ENCODE measurements at regions not wholly inside any gene's neighbourhood (a gene's known extent, or its start where the extent isn't known, plus 50 kb on each side); places are given as distances from the start of the nearest gene placed in this dataset.

GRCh38 chr20:10883166-10883565, 209.4 kb upstream of the JAG1 start:
- no peak overlapping the region for H4K8ac ChIP-seq (ENCODE audit: extremely low read depth, insufficient read depth, low read length)
- H2BK120ac ChIP-seq (replicated peaks; ENCODE audit: low read depth, low read length) = no peak overlapping the region
- no peak overlapping the region for H2AK5ac ChIP-seq (ENCODE audit: low read depth, low read length)
- H3K23ac ChIP-seq (ENCODE audit: insufficient read length) = no peak overlapping the region
- no peak overlapping the region for H2BK15ac ChIP-seq (ENCODE audit: low read length)
- no peaks in the 10 kb centered on the region for H3K23me2 ChIP-seq (ENCODE audit: low read depth, low read length)
- no peak overlapping the region for H2BK12ac ChIP-seq (ENCODE audit: low read depth, low read length)
- H2BK20ac ChIP-seq (ENCODE audit: low read length) = no peak overlapping the region
- CTCF ChIA-PET (ENCODE audit: partially characterized antibody) = no interaction called here
- no peaks in the 10 kb centered on the region for H3K79me2 ChIP-seq (ENCODE audit: control insufficient read depth in 1 of 2, insufficient read depth in 2 of 2, low read length in 2 of 2)
- H2AFZ ChIP-seq (ENCODE audit: low read length) = no peak overlapping the region
- no peak overlapping the region for H3K14ac ChIP-seq (ENCODE audit: insufficient read length)
- H3K4me2 ChIP-seq (ENCODE audit: insufficient read depth in 1 of 2, low read depth in 2 of 2, low read length in 2 of 2) = no peak overlapping the region
- no peaks in the 10 kb centered on the region for H3K79me1 ChIP-seq (ENCODE audit: low read depth, low read length)
- DNase-seq (ENCODE audit: low read depth in 1 of 2, low spot score in 2 of 2) (no peak), FAIRE-seq (no peak)
- no peak overlapping the region for H3K27ac ChIP-seq (ENCODE audit: low read depth, low read length)
- H3K4me3 ChIP-seq (ENCODE audit: extremely low read depth in 1 of 4, insufficient read depth in 2 of 4, low read depth in 3 of 4, low read length in 4 of 4) = no peak overlapping the region
- H3K9me3 ChIP-seq (ENCODE audit: insufficient read depth in 2 of 2, low read depth in 1 of 2, low read length in 1 of 2) = no peaks in the 10 kb centered on the region
- no peak overlapping the region for H3K9ac ChIP-seq (replicated peaks in 1 of 4; ENCODE audit: extremely low read depth in 1 of 4, low read depth in 3 of 4, low read length in 3 of 4)
- no peaks in the 10 kb centered on the region for H3K4me1 ChIP-seq (replicated peaks in 1 of 4; ENCODE audit: control insufficient read depth in 3 of 4, insufficient read depth in 4 of 4, low read length in 3 of 4)
- H3K56ac ChIP-seq (replicated peaks; ENCODE audit: insufficient read length, low read depth, low read length) = no peak overlapping the region
- no peaks in the 10 kb centered on the region for H3K27me3 ChIP-seq (replicated peaks in 1 of 4; ENCODE audit: control insufficient read depth in 3 of 4, extremely low read depth in 1 of 4, insufficient read depth in 3 of 4, low read length in 3 of 4)
- WGBS, 2 experiments (ENCODE audit: extremely low coverage in 1 of 2, insufficient coverage in 1 of 2, insufficient read length in 1 of 2, insufficient replicate concordance in 2 of 2, low coverage in 1 of 2, low lambda C conversion rate in 2 of 2, missing lambda C conversion rate in 1 of 2) = 92% methylated on average over 3 of the region's 3 CpGs; no CpG with 5 or more reads in 1 of the 2 experiments
- H3K4ac ChIP-seq (replicated peaks; ENCODE audit: insufficient read length, low read depth, low read length) = no peak overlapping the region
- H2BK5ac ChIP-seq (ENCODE audit: low read depth, low read length) = no peak overlapping the region
- H4K5ac ChIP-seq (ENCODE audit: insufficient read length, low read depth, low read length) = no peak overlapping the region
- TF ChIP-seq, protein P1, sequence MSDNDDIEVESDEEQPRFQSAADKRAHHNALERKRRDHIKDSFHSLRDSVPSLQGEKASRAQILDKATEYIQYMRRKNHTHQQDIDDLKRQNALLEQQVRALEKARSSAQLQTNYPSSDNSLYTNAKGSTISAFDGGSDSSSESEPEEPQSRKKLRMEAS (IDR thresholded peaks at IDR 0.05) = no peak
- TF ChIP-seq KDM4A (IDR thresholded peaks at IDR 0.05; ENCODE audit: low read depth, low read length, severe bottlenecking) (no peak), TBP (IDR thresholded peaks at IDR 0.05; ENCODE audit: low read depth, low read length) (no peak), EP300 (IDR thresholded peaks at IDR 0.05; ENCODE audit: borderline replicate concordance in 1 of 2, low read depth in 2 of 2, low read length in 2 of 2) (no peak)
- H3K36me3 ChIP-seq (ENCODE audit: control insufficient read depth in 2 of 4, insufficient read depth in 4 of 4, low read length in 3 of 4) = no peaks in the 10 kb centered on the region
- H3K18ac ChIP-seq (ENCODE audit: extremely low read depth, low read length) = no peak overlapping the region
- H4K20me1 ChIP-seq (replicated peaks in 1 of 2; ENCODE audit: control insufficient read depth in 1 of 2, insufficient read depth in 2 of 2, low read length in 2 of 2) = no peaks in the 10 kb centered on the region
- POLR2A ChIA-PET (ENCODE audit: partially characterized antibody) = no interaction called here
- no peak overlapping the region for H4K91ac ChIP-seq (replicated peaks; ENCODE audit: insufficient read length, low read length)

All from H1 (cell line).